Ureter (tissue), 1 donor: ENCODE measurements at regions not wholly inside any gene's neighbourhood (a gene's known extent, or its start where the extent isn't known, plus 50 kb on each side); places are given as distances from the start of the nearest gene placed in this dataset.
"Not testable (repeated sequence)": the region's sequence is repeated elsewhere in the genome, so short reads cannot be mapped to it uniquely, and the experiment has no call there.

Experiments used
- DNase-seq: peaks from one replicate; pipeline ENCODE4 v3.0.0-alpha.2; 2020; ENCODE audit warnings: low spot score
- donor health status: DM: yes; HTN: yes; CAD: no.

- no peak for DNase-seq
These were observed 325.3 kb upstream of the MEX3C start for GRCh38 chr18:51522821-51523220.

DNA sequence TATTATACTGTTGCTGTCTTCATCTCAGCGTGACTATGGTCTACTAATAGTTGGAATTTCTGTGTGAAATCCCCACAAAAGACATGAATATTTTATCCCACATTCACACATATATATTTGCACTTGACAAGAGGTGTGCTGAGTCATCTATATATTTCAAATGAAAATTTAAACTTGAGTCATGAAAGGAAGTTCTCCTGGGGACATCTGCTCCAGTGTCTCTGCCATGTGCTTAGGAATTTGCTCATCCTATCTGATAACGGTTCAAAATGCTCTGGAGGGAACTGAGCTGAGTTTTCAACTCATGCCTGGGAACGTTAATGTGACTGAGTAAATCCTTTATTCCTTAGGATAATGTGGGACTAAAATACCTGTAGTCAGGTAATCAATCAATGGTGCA is 326.2 kb upstream of the MEX3C start:
- DNase-seq: no peak

GRCh38 chr18:51525453-51526225 is 328.2 kb upstream of the MEX3C start:
- DNase-seq: no peak

DNA sequence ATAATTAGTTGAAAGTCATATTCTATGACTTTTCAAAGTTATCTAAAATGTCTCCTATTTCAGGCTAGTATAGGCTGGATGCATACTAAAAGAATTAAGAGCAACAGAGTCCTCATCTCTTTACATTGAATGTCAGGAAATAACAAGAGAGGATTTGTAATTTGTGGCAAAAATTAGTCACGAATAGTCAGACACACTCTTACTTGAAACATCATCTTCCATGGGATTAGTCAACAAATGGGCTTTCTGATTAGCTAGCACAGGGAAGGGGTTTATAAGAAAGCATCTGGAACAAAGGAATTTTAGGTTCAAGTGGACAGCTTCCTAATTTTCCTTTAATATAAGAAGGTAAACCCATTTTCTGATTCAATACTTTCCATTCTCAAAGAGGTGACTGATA is 330.3 kb upstream of the MEX3C start:
- no peak for DNase-seq

GRCh38 chr18:51531501-51531900 is 334.0 kb upstream of the MEX3C start:
- no peak for DNase-seq

- no peak for DNase-seq
These were observed 340.0 kb upstream of the MEX3C start for GRCh38 chr18:51537487-51537886.

- DNase-seq: no peak
These were observed 343.1 kb upstream of the MEX3C start for GRCh38 chr18:51540562-51540961.

- no peak for DNase-seq
These were observed 343.7 kb upstream of the MEX3C start for GRCh38 chr18:51541230-51541629.

DNA sequence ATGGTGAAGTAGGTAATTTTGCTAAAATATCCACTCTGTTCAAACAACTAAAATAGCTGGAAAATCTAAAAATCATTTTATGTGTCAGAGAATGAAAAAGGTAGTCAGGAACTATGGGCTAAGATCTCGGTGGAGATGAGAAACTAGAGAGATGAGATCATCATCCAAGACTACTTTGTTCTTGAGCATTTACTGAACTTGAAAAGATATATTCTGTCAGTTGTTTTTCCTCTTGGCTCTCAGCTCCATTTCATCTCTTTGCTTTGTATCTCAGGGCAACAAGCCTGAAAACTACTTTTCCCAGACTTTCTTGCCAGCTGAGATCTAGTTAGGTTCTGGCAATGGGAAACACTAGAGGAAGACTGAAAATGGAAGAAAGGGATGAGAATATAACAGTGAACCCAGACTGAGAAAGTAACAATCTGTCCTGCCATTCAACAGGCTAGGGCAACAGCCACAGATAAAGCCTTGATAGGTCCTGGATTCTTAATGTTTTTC is 346.2 kb upstream of the MEX3C start:
- no peak for DNase-seq

DNA sequence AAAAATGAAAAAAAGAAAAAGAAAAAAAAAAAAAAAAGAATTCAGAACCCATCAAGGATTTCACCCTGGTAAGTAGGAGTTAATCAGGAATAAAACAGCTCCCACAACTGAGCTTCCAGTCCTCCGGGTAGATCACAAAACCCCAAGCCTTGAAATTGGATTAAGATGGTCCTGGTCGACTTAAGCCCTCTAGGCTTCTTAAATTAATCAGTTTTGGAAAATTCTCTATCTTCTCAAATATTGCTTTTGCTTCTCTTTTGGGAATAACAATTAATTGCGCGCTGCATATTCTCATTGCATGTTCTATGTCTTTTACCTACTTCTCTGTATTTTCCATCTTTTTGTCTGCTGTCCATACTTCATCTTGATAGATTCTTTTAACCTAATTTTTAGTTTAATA is 348.0 kb upstream of the MEX3C start:
- DNase-seq: no peak

DNA sequence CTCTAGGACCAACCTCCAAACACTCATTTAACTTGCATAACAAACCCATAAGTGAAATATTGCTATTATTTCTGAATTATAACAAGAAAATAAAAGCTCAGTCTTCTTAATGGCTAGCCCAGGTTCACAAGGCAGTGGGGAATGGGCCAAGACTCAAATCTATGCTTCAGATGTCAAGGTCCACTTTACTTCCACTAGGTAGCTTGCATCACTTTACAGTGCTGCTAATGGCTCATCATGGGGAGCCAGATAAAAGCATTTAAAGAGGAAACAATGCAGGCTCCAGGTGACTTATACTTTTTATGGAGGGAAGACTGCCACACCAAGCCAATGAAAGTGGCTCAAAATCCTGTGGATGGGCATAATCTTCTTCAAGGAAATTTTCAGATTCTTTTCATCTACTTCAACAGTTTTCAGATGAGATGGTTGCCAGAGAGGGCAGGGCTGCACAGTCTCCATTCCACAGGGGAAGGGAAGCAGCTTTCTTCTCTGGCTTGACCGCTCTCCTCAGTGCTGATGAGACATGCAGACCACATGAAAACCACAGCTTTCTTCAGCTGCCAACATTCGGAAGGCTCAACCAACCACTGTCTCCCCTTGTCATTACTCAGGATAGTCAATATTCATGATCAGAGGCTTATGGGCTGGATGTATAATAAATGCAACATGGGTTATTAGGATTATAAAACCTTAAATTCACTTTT is 361.9 kb upstream of the MEX3C start:
- DNase-seq: no peak

GRCh38 chr18:51559902-51560287 is 362.4 kb upstream of the MEX3C start:
- DNase-seq: no peak

- no peak for DNase-seq
These were observed 364.3 kb upstream of the MEX3C start for GRCh38 chr18:51561821-51562220.

GRCh38 chr18:51562866-51563265 is 365.4 kb upstream of the MEX3C start:
- no peak for DNase-seq

DNA sequence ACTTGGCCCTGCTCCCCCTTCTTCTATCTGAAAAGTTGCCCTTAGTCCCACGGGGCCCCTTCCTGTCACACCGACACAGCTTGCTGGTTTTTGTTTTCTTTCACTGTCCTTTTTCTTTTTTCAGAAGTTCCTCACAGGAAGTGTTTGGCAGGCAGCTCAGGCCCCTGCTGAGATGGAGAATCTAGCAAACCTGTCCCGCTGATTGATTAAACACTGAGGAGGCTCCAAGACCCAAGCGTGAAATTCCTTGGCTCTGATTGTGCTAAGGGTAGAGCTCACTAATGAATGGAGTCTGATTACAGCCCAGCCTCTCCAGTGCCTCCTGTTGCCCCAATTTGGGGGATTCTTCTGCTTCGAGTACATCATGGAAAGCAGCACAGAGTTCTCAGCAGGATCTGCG is 365.9 kb upstream of the MEX3C start:
- DNase-seq: no peak

GRCh38 chr18:51568151-51568550 is 370.7 kb upstream of the MEX3C start:
- DNase-seq: no peak

GRCh38 chr18:51569153-51569552 is 371.7 kb upstream of the MEX3C start:
- DNase-seq: no peak

DNA sequence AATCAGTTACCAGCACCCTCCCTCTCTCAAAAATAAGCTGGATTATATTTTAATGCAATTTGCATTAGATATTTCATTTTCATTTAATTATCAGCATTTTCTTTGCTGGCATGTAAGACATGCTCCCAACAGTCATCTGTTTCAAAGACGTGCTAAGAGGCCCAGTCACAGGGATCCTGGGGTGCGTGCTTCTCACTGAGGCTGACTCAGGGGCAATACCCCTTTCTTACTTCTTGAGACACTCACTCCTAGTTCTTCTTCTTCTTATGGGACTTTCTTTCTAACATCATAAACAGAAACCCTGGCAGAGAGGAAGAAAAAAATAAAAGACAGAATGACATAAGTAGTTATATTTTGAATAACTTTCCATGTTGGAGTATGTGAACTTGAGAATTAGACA is 372.1 kb upstream of the MEX3C start:
- no peak for DNase-seq

- DNase-seq: not testable (repeated sequence)
These were observed 372.6 kb upstream of the MEX3C start for GRCh38 chr18:51570071-51570470.

GRCh38 chr18:51573886-51574285 is 376.4 kb upstream of the MEX3C start:
- DNase-seq: not testable (repeated sequence)

GRCh38 chr18:51575171-51575570 is 377.7 kb upstream of the MEX3C start:
- DNase-seq: no peak

- DNase-seq: no peak
These were observed 381.0 kb upstream of the MEX3C start for GRCh38 chr18:51578406-51578980.

DNA sequence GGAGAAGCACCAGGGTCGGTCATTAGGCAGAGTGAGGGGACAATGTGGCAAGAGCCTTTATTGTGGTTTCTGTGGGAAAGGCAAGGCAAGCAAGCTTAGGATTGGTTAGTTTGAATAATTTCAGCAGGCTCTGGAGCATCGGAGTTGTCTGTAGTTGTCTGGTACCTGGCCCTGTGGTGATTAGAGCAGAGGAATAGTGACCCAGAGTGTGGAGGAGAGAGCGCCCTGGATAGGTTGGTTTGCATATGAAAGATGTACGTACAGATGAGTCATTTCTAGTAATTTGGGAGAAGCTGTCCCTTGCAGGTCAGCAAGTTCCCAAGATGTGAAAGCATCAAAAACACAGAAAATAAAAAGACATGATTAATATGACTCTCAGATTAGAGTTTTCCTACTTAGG is 383.1 kb upstream of the MEX3C start:
- DNase-seq: no peak
